Liver (tissue), 8 donors: ENCODE measurements at regions not wholly inside any gene's neighbourhood (a gene's known extent, or its start where the extent isn't known, plus 50 kb on each side); places are given as distances from the start of the nearest gene placed in this dataset.

ENCODE experiments used
- DNase-seq: peaks from one replicate; pipeline ENCODE4 v3.0.0-alpha.2; 2017; ENCODE audit warnings: low spot score
- H3K27ac ChIP-seq, 2 donors: one replicate each; pipeline ENCODE4 v1.7.0; 2013; ENCODE audit warnings: inconsistent platforms in 2 of 2, low read length in 2 of 2, control low read depth in 1 of 2, low read depth in 1 of 2, mild to moderate bottlenecking in 1 of 2
- H3K27me3 ChIP-seq, 4 donors: one replicate each; pipeline versions ENCODE4 v1.6.1 to v1.7.0; 2013; ENCODE audit warnings: low read length in 3 of 4, inconsistent platforms in 1 of 4, mild to moderate bottlenecking in 1 of 4, moderate library complexity in 1 of 4; ENCODE audit not compliant: control insufficient read depth in 4 of 4, insufficient read depth in 4 of 4
- H3K36me3 ChIP-seq, 4 donors: one replicate each; pipeline versions ENCODE4 v1.6.1 to v1.7.0; 2013; ENCODE audit warnings: low read length in 3 of 4, mild to moderate bottlenecking in 3 of 4, low read depth in 1 of 4, moderate library complexity in 1 of 4; ENCODE audit not compliant: control insufficient read depth in 4 of 4, insufficient read depth in 3 of 4
- H3K4me1 ChIP-seq, 4 donors: one replicate each; pipeline versions ENCODE4 v1.6.1 to v1.7.0; 2013; ENCODE audit warnings: low read length in 3 of 4, mild to moderate bottlenecking in 3 of 4, moderate library complexity in 1 of 4; ENCODE audit not compliant: control insufficient read depth in 4 of 4, insufficient read depth in 4 of 4
- H3K4me3 ChIP-seq, 3 donors: one replicate each; pipeline versions ENCODE4 v1.6.1 to v1.7.0; 2013; ENCODE audit warnings: low read length in 3 of 3, control low read depth in 1 of 3, low read depth in 1 of 3, mild to moderate bottlenecking in 1 of 3
- H3K9ac ChIP-seq, 2 donors: one replicate each; pipeline ENCODE4 v1.7.0; 2013; ENCODE audit warnings: low read length in 2 of 2, mild to moderate bottlenecking in 2 of 2, moderate library complexity in 2 of 2, control low read depth in 1 of 2, low read depth in 1 of 2
- H3K9me3 ChIP-seq, 4 donors: one replicate each; pipeline versions ENCODE4 v1.6.1 to v1.7.0; 2013; ENCODE audit warnings: low read length in 3 of 4; ENCODE audit not compliant: control insufficient read depth in 4 of 4
- ATF3 ChIP-seq: IDR thresholded peaks from 2 replicates; pipeline ENCODE4 v1.6.1; 2016; ENCODE audit warnings: antibody characterized with exemption
- FOXA2 ChIP-seq: IDR thresholded peaks from 2 replicates; pipeline ENCODE4 v1.6.1; 2016; ENCODE audit warnings: antibody characterized with exemption
- GABPA ChIP-seq, 2 donors: IDR thresholded peaks in 1 of 2; conservative IDR thresholded peaks in 1 of 2; 2 replicates each; pipeline ENCODE4 v1.6.1; 2016; ENCODE audit warnings: antibody characterized with exemption in 2 of 2, mild to moderate bottlenecking in 1 of 2, moderate library complexity in 1 of 2
- HNF4A ChIP-seq, 2 donors: conservative IDR thresholded peaks; 2 replicates each; pipeline ENCODE4 v1.6.1; 2016; ENCODE audit warnings: antibody characterized with exemption in 2 of 2, mild to moderate bottlenecking in 2 of 2
- HNF4G ChIP-seq: IDR thresholded peaks from 2 replicates; pipeline ENCODE4 v1.6.1; 2016; ENCODE audit warnings: antibody characterized with exemption
- JUND ChIP-seq, 2 donors: IDR thresholded peaks; 2 replicates each; pipeline ENCODE4 v1.6.1; 2016; ENCODE audit warnings: antibody characterized with exemption in 2 of 2
- NR2F2 ChIP-seq: IDR thresholded peaks from 2 replicates; pipeline ENCODE4 v1.6.1; 2016; ENCODE audit warnings: antibody characterized with exemption
- RXRA ChIP-seq, 2 donors: IDR thresholded peaks; 2 replicates each; pipeline ENCODE4 v1.6.1; 2017 to 2018; ENCODE audit warnings: antibody characterized with exemption in 2 of 2, mild to moderate bottlenecking in 1 of 2
- SP1 ChIP-seq: IDR thresholded peaks from 2 replicates; pipeline ENCODE4 v1.6.1; 2018; ENCODE audit warnings: antibody characterized with exemption, mild to moderate bottlenecking
- YY1 ChIP-seq: IDR thresholded peaks from 2 replicates; pipeline ENCODE4 v1.6.1; 2016; ENCODE audit warnings: antibody characterized with exemption, mild to moderate bottlenecking
- ZBTB33 ChIP-seq: IDR thresholded peaks from 2 replicates; pipeline ENCODE4 v1.6.1; 2016; ENCODE audit warnings: antibody characterized with exemption
- WGBS: extraction: QIAGEN DNeasy Blood & Tissue Kit; methylation state at CpG from one replicate; pipeline ENCODE4 v1.1.7; 2013; 5-methylcytosine and 5-hydroxymethylcytosine counted together
- TF ChIP-seq, protein P1 (sequence below): fragments of 150-350 bp; IDR thresholded peaks from 2 replicates; pipeline ENCODE4 v1.5.1; 2017; ENCODE audit warnings: improper control_type of control experiment, low read depth, low read length; ENCODE audit not compliant: missing input control
- TF ChIP-seq, protein P2 (sequence below): IDR thresholded peaks from 2 replicates; pipeline ENCODE4 v1.6.1; 2016; ENCODE audit warnings: antibody characterized with exemption
- TF ChIP-seq, protein P3 (sequence below): IDR thresholded peaks from 2 replicates; pipeline ENCODE4 v1.6.1; 2016; ENCODE audit warnings: antibody characterized with exemption, mild to moderate bottlenecking
- donor health status: healthy.
- donor health status: healthy.
- donor health status: healthy.
- donor health status: healthy.
- donor health status: healthy.

- H3K4me1 ChIP-seq, result no peaks in the 10 kb centered on the region
- no peaks in the 10 kb centered on the region for H3K9me3 ChIP-seq
- no peak for DNase-seq
- no peak overlapping the region for H3K27ac ChIP-seq
- no peak overlapping the region for H3K9ac ChIP-seq
- TF ChIP-seq HNF4A (conservative IDR thresholded peaks at IDR 0.05) (no peak), SP1 (no peak), GABPA (IDR thresholded peaks at IDR 0.05 in 1 of 2, conservative IDR thresholded peaks at IDR 0.05 in 1 of 2) (no peak), ATF3 (no peak), JUND (IDR thresholded peaks at IDR 0.05) (no peak)
- no peaks in the 10 kb centered on the region for H3K36me3 ChIP-seq
- 53% methylated on average over 1 of the region's 1 CpG for WGBS
- no peak overlapping the region for H3K4me3 ChIP-seq
- no peaks in the 10 kb centered on the region for H3K27me3 ChIP-seq
These were observed 101.8 kb downstream of the TNFAIP3 start for GRCh38 chr6:137968901-137969300.

DNA sequence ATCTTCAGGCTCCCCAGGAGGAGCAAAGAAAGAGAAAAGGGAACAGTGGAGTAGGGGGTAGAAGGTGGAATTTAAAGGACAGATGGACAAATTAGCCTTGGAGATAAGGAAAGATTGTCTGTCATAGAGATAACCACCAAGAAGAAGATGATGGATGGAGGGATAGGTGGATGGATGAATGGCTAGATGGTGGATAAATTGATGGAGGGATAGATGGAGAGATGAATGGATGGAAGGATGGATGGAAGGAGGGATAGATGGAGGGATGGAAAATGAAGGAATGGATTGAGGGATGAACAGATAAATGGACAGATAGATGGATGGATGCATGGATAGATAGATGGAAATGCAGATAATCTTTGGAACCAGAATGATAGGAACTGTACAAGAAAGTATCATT, 102.8 kb downstream of the TNFAIP3 start:
- H3K4me1 ChIP-seq, result no peaks in the 10 kb centered on the region

DNA sequence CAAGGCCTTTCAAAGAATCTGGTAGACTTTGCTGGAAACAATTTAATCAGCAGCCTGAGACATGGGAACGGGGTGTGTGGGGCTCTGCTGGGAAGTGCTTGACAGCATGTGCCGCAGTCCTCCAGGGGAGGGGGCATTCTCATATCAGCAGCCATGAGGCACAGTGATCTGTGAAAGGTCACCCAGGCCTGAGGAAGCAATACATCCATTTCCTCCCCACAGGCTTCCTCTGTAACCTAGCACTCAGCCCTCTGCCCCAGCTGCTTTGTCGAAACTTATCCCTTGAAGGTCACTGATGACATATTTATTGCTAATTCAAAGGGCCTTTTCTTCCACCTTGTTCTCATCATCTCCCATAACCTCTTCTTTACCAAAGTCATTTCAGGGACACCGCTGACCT, 103.3 kb downstream of the TNFAIP3 start:
- no peak for DNase-seq
- Histone ChIP-seq H3K9ac (no peak overlapping the region), H3K36me3 (no peaks in the 10 kb centered on the region), H3K4me3 (no peak overlapping the region), H3K27me3 (no peaks in the 10 kb centered on the region), H3K4me1 (no peaks in the 10 kb centered on the region), H3K9me3 (no peaks in the 10 kb centered on the region), H3K27ac (no peak overlapping the region)
- 81% methylated on average over 4 of the region's 4 CpGs for WGBS
- TF ChIP-seq GABPA (IDR thresholded peaks at IDR 0.05 in 1 of 2, conservative IDR thresholded peaks at IDR 0.05 in 1 of 2), result no peak
- TF ChIP-seq, protein P1, sequence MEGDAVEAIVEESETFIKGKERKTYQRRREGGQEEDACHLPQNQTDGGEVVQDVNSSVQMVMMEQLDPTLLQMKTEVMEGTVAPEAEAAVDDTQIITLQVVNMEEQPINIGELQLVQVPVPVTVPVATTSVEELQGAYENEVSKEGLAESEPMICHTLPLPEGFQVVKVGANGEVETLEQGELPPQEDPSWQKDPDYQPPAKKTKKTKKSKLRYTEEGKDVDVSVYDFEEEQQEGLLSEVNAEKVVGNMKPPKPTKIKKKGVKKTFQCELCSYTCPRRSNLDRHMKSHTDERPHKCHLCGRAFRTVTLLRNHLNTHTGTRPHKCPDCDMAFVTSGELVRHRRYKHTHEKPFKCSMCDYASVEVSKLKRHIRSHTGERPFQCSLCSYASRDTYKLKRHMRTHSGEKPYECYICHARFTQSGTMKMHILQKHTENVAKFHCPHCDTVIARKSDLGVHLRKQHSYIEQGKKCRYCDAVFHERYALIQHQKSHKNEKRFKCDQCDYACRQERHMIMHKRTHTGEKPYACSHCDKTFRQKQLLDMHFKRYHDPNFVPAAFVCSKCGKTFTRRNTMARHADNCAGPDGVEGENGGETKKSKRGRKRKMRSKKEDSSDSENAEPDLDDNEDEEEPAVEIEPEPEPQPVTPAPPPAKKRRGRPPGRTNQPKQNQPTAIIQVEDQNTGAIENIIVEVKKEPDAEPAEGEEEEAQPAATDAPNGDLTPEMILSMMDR, result no peak
- TF ChIP-seq, protein P2, sequence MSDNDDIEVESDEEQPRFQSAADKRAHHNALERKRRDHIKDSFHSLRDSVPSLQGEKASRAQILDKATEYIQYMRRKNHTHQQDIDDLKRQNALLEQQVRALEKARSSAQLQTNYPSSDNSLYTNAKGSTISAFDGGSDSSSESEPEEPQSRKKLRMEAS, result no peak
- TF ChIP-seq ZBTB33, result no peak
- TF ChIP-seq, protein P3, sequence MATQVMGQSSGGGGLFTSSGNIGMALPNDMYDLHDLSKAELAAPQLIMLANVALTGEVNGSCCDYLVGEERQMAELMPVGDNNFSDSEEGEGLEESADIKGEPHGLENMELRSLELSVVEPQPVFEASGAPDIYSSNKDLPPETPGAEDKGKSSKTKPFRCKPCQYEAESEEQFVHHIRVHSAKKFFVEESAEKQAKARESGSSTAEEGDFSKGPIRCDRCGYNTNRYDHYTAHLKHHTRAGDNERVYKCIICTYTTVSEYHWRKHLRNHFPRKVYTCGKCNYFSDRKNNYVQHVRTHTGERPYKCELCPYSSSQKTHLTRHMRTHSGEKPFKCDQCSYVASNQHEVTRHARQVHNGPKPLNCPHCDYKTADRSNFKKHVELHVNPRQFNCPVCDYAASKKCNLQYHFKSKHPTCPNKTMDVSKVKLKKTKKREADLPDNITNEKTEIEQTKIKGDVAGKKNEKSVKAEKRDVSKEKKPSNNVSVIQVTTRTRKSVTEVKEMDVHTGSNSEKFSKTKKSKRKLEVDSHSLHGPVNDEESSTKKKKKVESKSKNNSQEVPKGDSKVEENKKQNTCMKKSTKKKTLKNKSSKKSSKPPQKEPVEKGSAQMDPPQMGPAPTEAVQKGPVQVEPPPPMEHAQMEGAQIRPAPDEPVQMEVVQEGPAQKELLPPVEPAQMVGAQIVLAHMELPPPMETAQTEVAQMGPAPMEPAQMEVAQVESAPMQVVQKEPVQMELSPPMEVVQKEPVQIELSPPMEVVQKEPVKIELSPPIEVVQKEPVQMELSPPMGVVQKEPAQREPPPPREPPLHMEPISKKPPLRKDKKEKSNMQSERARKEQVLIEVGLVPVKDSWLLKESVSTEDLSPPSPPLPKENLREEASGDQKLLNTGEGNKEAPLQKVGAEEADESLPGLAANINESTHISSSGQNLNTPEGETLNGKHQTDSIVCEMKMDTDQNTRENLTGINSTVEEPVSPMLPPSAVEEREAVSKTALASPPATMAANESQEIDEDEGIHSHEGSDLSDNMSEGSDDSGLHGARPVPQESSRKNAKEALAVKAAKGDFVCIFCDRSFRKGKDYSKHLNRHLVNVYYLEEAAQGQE, result no peak
- no peak for TF ChIP-seq SP1
- no peak for TF ChIP-seq RXRA (IDR thresholded peaks at IDR 0.05)
- no peak for TF ChIP-seq NR2F2
- TF ChIP-seq FOXA2, result no peak
- no peak for TF ChIP-seq HNF4G
- TF ChIP-seq HNF4A (conservative IDR thresholded peaks at IDR 0.05), result no peak
- TF ChIP-seq ATF3, result no peak

More for the DNA sequence above, 102.8 kb downstream of the TNFAIP3 start:
- no peaks in the 10 kb centered on the region for H3K27me3 ChIP-seq
- TF ChIP-seq ZBTB33 (no peak), JUND (IDR thresholded peaks at IDR 0.05) (no peak), YY1 (no peak)
- TF ChIP-seq, protein P2, result no peak
- no peaks in the 10 kb centered on the region for H3K9me3 ChIP-seq
- DNase-seq, result no peak
- H3K9ac ChIP-seq, result no peak overlapping the region
- no peaks in the 10 kb centered on the region for H3K36me3 ChIP-seq
- no peak overlapping the region for H3K27ac ChIP-seq
- no peak overlapping the region for H3K4me3 ChIP-seq
